Panc1 (cell line): ENCODE measurements at regions not wholly inside any gene's neighbourhood (a gene's known extent, or its start where the extent isn't known, plus 50 kb on each side); places are given as distances from the start of the nearest gene placed in this dataset.

ENCODE experiments used
- CTCF ChIP-seq: fragments of 450-650 bp; IDR thresholded peaks from 2 replicates; pipeline ENCODE4 v1.5.1; 2017; ENCODE audit warnings: mild to moderate bottlenecking
- POLR2AphosphoS5 ChIP-seq: IDR thresholded peaks from 2 replicates; pipeline ENCODE4 v1.6.1; 2012; ENCODE audit warnings: mild to moderate bottlenecking, low read depth, low read length, moderate library complexity
- TF ChIP-seq, protein P1 (sequence below), 2 experiments: IDR thresholded peaks; 2 replicates each; pipeline ENCODE4 v1.6.1; 2011 to 2012; ENCODE audit warnings: low read depth in 2 of 2, control low read depth in 1 of 2, low read length in 1 of 2, mild to moderate bottlenecking in 1 of 2, moderate library complexity in 1 of 2; ENCODE audit not compliant: insufficient read depth in 1 of 2

GRCh38 chr9:110114086-110114858 lies 93.7 kb downstream of the C9orf152 start:
- TF ChIP-seq POLR2AphosphoS5 (no peak), CTCF (no peak)
- TF ChIP-seq, protein P1, sequence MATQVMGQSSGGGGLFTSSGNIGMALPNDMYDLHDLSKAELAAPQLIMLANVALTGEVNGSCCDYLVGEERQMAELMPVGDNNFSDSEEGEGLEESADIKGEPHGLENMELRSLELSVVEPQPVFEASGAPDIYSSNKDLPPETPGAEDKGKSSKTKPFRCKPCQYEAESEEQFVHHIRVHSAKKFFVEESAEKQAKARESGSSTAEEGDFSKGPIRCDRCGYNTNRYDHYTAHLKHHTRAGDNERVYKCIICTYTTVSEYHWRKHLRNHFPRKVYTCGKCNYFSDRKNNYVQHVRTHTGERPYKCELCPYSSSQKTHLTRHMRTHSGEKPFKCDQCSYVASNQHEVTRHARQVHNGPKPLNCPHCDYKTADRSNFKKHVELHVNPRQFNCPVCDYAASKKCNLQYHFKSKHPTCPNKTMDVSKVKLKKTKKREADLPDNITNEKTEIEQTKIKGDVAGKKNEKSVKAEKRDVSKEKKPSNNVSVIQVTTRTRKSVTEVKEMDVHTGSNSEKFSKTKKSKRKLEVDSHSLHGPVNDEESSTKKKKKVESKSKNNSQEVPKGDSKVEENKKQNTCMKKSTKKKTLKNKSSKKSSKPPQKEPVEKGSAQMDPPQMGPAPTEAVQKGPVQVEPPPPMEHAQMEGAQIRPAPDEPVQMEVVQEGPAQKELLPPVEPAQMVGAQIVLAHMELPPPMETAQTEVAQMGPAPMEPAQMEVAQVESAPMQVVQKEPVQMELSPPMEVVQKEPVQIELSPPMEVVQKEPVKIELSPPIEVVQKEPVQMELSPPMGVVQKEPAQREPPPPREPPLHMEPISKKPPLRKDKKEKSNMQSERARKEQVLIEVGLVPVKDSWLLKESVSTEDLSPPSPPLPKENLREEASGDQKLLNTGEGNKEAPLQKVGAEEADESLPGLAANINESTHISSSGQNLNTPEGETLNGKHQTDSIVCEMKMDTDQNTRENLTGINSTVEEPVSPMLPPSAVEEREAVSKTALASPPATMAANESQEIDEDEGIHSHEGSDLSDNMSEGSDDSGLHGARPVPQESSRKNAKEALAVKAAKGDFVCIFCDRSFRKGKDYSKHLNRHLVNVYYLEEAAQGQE (IDR thresholded peaks at IDR 0.05; ENCODE audit: insufficient read depth in 1 of 2, low read depth in 2 of 2, low read length in 1 of 2) = no peak
